GM19351 (cell line): ENCODE measurements at regions not wholly inside any gene's neighbourhood (a gene's known extent, or its start where the extent isn't known, plus 50 kb on each side); places are given as distances from the start of the nearest gene placed in this dataset.
"Not testable (repeated sequence)": the region's sequence is repeated elsewhere in the genome, so short reads cannot be mapped to it uniquely, and the experiment has no call there.

Source experiments
- ATAC-seq: cut with Tn5 transposase; IDR thresholded peaks from one replicate; pipeline ENCODE4 v1.9.1; 2021; ENCODE audit warnings: mild to moderate bottlenecking, moderate library complexity; ENCODE audit not compliant: unreplicated experiment

GRCh38 chr3:36063992-36064391 lies 316.3 kb upstream of the STAC start:
- no peak for ATAC-seq

GRCh38 chr3:36065321-36065720 lies 315.0 kb upstream of the STAC start:
- ATAC-seq = no peak

DNA sequence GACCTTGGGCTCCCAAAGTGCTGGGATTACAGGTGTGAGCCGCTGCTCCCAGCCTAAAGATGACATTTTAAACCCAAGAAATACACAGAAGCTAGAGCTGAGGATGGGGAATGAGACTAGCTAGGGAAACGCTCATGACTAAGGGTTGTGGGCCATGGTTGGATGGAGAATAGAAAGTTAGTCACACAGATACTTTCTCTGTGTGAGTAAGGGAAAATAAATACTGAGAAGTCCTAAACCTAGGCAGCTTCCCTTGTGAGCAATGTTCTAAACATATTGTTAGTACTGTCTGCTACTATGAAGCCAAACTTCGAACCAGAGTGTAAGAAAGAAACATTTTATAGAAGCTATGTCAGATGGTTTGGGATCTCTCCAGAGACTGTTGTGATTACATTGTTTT lies 304.8 kb upstream of the STAC start:
- no peak for ATAC-seq

DNA sequence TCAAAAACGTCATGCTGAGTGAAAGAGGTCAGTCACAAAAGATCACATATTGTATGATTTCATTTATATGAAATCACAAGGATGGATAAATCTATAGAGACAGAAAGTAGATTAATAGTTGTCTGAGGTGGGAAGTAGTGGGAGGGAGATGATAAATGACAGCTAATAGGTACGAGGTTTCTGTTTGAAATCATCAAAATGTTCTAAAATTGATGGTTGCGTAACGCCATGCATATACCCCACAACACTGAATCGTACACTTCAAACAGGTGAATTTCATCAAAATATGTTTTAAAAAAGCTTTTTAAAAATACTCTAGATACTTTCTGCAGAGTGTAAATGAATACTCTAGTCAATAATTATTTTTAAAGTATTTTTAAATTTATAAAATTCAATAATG lies 303.0 kb upstream of the STAC start:
- ATAC-seq = no peak

GRCh38 chr3:36082958-36083357 lies 297.3 kb upstream of the STAC start:
- ATAC-seq = not testable (repeated sequence)

GRCh38 chr3:36095238-36095637 lies 285.1 kb upstream of the STAC start:
- ATAC-seq = peak; percentile 77

DNA sequence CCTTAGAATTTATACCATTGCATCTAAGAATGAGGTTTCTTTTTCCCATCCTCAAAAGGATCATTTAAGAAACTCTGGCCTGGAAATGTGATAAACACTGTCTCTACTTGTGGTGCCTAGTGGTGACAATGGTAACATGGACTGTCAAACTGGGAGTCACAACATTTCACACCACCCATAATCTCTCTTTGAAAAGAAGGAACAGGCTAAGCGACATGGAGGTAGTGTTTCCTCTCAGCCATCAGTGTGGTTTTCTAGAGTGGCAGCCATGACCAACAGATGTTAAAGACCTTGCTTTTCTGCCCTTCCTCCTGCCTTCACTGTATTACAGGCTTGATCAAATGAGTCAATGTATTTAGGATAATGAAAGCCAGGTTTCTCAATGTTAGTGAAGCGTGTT lies 283.1 kb upstream of the STAC start:
- ATAC-seq = no peak

- ATAC-seq = no peak
Measured at GRCh38 chr3:36114353-36114752, 266.0 kb upstream of the STAC start.

DNA sequence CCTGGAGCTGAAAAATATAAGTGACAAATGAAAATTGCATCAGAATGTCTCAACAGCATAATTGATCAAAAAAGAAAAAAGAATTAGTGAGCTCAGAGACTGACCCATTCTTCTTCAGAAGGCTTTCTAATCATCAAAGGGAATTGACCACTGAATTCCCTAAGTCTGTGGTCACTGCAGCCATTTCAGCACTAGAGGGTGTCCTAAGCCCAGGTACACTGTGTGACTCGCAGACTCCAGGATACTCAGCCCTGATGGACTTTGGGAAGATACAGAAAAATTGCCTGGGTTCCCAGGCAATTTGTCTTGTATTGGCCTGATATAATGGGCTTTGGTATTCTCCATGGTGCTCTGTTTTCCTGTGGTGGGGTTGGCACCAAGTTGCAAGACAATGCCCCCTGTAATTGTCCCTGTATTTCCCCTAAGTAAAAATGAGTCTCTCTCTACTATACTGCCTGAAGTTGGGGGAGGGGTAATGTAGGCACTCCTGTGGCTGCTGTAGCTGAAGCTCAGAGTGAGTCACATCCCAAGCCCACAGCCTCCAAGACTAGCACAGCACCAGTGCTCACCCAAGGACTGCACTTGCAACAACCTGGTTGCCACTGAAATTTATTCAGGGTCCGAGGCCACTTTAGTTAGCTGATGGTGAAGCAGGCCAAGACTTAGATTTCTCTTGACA lies 256.0 kb upstream of the STAC start:
- no peak for ATAC-seq

DNA sequence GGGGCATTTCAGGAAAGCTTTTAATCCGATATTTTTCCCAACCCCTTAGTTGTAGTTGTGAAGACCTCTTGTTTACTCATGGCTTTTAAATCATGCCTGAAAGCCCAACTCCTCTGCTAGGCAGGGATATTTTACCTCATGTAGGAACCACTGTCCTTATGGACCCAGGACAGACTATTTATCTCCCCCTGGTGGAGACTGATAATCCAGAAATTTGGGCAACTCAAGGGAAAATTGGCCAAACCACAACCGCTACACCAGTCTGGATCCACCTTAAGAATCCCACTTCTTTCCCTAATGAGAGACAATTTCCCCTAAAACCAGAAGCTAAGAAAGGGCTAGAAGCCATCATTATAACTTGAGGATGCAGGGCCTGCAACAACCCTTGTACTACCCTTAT lies 248.1 kb upstream of the STAC start:
- ATAC-seq = no peak

- ATAC-seq = no peak
Measured at GRCh38 chr3:36135863-36136262, 244.4 kb upstream of the STAC start.

DNA sequence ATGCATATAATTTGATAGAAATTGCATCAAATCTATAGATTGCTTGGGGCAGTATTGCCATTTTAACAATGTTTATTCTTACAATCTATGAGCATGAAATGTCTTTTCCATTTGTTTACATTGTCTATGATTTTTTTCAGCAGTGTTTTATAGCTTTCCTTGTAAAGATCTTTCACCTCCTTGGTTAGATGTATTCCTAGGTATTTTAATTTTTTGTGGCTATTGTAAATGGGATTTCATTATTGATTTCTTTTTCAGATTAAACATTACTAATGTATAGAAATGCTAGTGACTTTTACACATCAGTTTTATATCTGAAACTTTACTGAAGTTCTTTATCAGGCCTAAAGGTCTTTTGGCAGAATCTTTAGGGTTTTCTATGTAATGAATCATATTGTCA lies 237.6 kb upstream of the STAC start:
- no peak for ATAC-seq

- ATAC-seq = no peak
Measured at GRCh38 chr3:36146404-36146803, 233.9 kb upstream of the STAC start.

GRCh38 chr3:36147934-36148558 lies 232.3 kb upstream of the STAC start:
- no peak for ATAC-seq

GRCh38 chr3:36149447-36149865 lies 230.8 kb upstream of the STAC start:
- no peak for ATAC-seq

GRCh38 chr3:36155515-36155914 lies 224.8 kb upstream of the STAC start:
- no peak for ATAC-seq

GRCh38 chr3:36164400-36164799 lies 215.9 kb upstream of the STAC start:
- ATAC-seq = no peak

- ATAC-seq = no peak
Measured at GRCh38 chr3:36165509-36166290, 214.6 kb upstream of the STAC start.

GRCh38 chr3:36166477-36166876 lies 213.8 kb upstream of the STAC start:
- no peak for ATAC-seq

DNA sequence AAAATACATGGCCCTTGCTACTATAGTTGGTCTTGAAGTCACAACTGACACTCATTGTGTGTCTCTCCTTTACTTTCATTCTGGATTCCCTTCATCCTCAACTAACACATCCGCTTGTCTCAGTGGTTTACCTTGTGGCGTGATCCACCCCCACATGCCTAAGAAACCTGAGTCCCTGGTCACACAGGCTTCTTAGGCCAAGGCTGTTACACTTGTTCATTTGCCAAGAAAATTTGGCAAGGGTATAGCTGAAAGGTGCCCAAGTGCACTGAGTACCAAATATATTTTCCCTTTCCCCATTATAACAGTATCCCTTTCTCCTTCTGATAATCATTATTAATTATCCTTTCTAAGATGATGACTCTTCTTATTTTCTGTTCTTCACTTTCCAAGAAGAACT lies 207.6 kb upstream of the STAC start:
- no peak for ATAC-seq

DNA sequence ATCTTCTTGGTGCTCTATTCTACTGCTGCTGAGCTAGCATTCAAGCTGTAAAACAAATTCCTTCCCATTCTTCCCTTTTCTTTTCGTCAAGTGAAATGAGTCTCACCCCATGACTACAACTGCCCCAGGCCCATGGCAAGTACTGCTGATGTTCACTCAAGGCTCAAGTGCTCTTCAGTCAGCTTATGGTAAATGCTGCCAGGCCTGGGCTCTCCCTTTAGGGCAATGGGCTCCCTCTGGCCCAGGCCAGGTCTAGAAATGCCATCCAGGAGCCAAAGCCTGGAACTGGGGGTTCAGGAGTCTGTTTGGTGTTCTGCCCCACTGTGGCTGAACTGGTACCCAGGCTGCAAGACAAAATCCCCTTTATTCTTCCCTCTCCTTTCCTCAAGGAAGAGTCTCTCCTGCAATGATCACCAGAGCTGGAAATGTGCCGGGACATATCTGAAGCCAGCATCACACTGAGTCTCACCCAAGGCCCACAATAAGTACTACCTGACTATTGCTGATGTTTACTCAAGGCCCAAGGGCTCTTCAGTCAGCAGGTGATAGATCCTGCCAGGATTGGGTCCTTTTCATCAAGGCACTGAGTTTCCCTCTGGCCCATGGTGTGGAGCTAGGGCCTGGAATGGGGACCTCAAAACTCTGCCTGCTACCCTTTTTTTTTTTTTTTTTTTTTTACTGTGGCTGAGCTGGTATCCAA lies 205.0 kb upstream of the STAC start:
- no peak for ATAC-seq
